Activated CD4-positive, alpha-beta T cell treated with anti-CD3 and anti-CD28 coated beads, Interleukin-2, Interleukin-6, amounts not matched to agents 100 ng/mL and 50 ng/mL, durations not matched to agents 16 hours and 8 hours (primary cell): ENCODE measurements at regions not wholly inside any gene's neighbourhood (a gene's known extent, or its start where the extent isn't known, plus 50 kb on each side); places are given as distances from the start of the nearest gene placed in this dataset.
"Not testable (repeated sequence)": the region's sequence is repeated elsewhere in the genome, so short reads cannot be mapped to it uniquely, and the experiment has no call there.

ENCODE experiments used
- DNase-seq: peaks from one replicate; pipeline ENCODE4 v3.0.0-alpha.2; 2020

DNA sequence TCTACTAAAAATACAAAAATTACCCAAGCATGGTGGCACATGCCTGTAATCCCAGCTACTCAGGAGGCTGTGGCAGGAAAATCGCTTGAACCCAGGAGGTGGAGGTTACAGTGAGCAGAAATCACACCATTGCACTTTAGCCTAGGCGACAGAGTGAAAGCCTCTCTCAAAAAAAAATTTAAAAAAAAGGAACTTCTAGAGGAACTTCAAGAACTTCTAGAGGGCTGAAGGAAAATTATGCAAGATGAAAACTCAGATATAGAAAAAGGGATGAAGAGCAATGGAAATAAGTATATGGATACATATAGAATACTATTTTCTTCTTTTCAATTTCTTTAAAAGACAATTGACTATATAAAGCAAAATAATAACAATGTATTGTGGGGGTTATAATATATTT is 51.2 kb upstream of the PRR5 start:
- DNase-seq: no peak

GRCh38 chr22:44648821-44649565 is 53.0 kb upstream of the PRR5 start:
- DNase-seq: no peak

- no peak for DNase-seq
These were observed 53.8 kb upstream of the PRR5 start for GRCh38 chr22:44648085-44648820.

- no peak for DNase-seq
These were observed 54.9 kb upstream of the PRR5 start for GRCh38 chr22:44647141-44647540.

DNA sequence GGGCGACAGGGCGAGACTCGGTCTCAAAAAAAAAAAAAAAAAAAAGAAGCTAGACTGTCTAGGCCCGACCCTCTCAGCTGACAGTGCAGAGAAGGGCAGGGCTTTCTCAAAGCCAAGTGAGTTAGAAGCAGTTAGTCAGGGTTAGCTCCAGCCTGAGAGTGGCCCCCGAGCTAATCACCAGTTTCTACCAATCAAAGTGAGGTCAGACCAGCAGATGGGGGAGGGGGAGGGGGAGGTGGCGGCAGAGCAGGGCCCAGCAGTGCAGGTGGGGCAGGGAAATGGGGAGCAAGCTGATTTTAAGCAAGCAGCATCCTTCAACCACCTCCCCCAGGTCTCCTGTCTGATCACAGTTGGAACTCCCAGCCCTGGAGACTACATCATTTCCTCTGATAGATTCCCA is 55.3 kb upstream of the PRR5 start:
- no peak for DNase-seq

GRCh38 chr22:44646141-44646540 is 55.9 kb upstream of the PRR5 start:
- DNase-seq: no peak

DNA sequence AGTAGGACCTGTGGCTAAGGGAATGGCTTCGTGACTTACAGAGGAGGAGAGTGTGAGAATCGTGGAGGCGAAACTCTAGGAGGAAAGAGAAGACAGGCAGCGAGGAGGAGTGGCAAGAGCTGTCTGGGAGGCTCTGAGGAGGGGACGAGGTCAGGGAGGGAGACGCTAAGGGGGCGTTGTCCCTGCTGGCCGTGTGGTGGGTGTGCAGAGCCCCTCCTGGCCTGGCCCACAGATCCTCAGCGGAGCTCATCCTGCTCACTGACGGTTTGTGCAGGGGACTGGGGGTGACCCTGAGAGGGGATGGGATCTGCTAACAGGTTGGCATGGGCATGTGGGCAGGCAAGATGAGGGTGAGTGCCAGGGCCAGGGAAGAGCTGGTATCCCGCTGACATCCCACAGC is 56.5 kb upstream of the PRR5 start:
- no peak for DNase-seq

GRCh38 chr22:44645083-44645482 is 56.9 kb upstream of the PRR5 start:
- no peak for DNase-seq

DNA sequence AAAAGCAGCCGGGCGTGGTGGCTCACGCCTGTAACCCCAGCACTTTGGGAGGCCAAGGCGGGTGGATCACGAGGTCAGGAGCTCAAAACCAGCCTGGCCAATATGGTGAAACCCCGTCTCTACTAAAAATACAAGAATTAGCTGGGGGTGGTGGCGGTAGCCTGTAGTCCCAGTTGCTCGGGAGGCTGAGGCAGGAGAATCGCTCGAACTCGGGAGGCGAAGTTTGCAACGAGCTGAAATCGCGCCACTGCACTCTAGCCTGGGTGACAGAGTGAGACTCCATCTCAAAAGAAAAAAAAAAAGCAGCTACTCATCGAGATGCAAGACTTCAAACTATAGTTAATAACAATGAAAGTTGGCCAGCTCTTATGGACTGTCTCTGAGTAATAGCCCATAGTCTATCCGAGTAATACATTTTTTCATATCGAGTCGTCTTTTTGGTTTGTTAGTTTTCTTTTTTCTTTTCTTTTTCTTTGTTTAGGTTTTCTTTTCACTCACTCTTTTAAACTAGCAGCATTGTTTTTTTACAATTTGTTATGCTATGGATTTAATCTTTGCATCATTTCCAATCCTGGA is 58.4 kb upstream of the PRR5 start:
- DNase-seq: not testable (repeated sequence)

DNA sequence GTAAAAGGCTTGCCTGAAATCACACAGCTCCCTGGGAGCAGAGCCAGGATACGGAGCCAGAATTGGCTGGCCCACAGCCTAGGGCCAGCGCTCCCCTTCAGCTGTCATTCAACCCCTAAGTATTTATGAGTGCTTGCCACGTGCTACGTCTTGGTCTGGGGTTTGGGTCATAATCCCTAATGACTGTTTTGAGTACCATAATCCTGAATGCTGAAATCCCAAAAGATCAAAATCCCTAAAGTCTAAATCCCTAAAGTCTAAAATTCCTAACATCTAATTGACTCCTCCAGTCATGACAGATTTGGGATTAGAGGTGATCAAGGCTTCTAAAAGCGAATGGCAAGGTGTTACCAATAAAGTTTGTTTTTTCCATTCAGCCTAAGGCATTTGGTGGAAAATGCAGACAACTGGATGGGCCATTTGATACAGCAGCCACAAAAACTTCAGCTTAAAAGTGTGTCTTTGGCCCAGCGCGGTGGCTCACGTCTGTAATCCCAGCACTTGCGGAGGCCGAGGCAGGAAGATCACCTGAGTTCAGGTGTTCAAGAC is 59.8 kb upstream of the PRR5 start:
- no peak for DNase-seq

DNA sequence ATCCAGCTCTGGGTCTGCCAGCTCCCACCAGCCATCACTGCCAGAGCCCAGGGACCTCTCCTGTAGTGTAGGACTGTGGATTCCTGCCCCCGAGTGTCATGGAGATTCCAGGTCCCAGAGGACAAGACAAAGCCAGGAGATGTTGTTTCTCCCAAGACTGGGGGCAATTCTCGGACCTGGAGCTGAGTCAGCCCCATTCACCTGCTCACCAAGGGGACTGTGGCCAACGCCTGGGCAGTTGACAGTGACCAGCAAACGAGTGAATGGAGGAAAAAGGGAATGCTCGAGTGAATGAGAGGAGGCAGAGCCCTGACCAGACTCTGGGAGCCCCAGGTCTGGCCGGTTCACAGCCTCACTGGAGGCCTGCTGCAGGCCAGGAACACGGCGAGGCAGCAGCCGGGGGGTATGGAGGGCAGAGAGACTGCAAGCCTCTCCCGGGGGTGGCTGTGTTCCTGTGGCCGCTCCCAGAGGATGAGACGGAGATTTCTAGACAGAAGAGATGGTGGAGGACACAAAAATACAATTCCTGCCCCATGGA is 61.3 kb upstream of the PRR5 start:
- DNase-seq: no peak

DNA sequence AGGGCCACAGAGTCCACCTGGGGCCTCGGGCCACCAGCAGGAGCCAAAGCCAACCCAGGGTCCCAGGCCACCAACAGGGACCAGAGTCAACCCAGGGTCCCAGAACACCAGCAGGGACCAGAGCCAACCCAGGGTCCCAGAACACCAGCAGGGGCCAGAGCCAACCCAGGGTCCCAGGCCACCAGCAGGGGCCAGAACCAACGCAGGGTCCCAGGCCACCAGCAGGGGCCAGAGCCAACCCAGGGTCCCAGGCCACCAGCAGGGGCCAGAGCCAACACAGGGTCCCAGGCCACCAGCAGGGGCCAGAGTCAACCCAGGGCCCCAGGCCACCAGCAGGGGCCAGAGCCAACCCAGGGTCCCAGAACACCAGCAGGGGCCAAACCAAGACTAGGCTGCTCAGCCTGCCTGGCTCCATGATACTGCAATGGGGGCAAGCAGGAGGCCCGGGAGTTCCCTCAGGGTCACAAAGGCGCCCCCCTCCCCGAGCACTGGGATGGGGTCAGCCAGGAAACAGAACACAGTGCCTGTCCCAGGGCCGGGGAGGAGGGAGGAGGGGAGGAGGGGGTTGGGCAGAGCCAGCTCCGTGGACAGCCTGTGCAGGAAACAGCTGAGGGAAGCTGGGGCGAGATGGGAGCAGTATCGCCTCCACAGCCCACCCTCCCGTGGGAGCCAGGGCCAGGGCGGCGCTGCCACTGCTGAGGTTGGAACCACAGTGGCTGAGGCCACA is 62.0 kb upstream of the PRR5 start:
- DNase-seq: no peak

- DNase-seq: no peak
These were observed 62.8 kb upstream of the PRR5 start for GRCh38 chr22:44638971-44639760.

GRCh38 chr22:44636502-44637206 is 65.3 kb upstream of the PRR5 start:
- DNase-seq: not testable (repeated sequence)

GRCh38 chr22:44635567-44635966 is 66.4 kb upstream of the PRR5 start:
- DNase-seq: not testable (repeated sequence)

GRCh38 chr22:44634426-44635321 is 67.3 kb upstream of the PRR5 start:
- DNase-seq: no peak

GRCh38 chr22:44633647-44634046 is 68.4 kb upstream of the PRR5 start:
- no peak for DNase-seq

GRCh38 chr22:44632541-44633396 is 69.2 kb upstream of the PRR5 start:
- DNase-seq: no peak

DNA sequence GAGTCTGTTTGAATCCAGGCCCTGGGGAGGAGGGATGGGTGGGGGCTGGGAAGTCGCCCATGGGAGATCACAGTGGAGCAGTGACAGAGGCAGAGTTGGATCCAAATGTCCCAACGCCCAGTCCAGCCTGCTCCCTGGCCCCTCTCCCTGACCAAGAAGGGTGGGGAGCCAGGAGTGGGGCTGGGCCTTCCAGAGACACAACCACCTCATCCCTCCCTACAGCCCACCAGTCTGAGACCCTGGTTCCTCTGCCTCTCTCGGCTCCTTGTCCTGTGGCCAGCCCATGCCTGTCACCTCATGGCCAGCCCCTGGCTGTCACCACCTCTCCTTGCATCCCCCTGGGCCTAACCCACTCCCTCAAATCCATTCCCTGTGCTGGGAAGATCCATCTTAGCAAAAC is 71.2 kb upstream of the PRR5 start:
- no peak for DNase-seq
